GM19238 (cell line): ENCODE measurements at regions not wholly inside any gene's neighbourhood (a gene's known extent, or its start where the extent isn't known, plus 50 kb on each side); places are given as distances from the start of the nearest gene placed in this dataset.
"Not testable (repeated sequence)": the region's sequence is repeated elsewhere in the genome, so short reads cannot be mapped to it uniquely, and the experiment has no call there.

Experiments
- DNase-seq: peaks from one replicate; pipeline ENCODE4 v3.0.0; 2011; ENCODE audit warnings: low spot score; ENCODE audit not compliant: insufficient read length

DNA sequence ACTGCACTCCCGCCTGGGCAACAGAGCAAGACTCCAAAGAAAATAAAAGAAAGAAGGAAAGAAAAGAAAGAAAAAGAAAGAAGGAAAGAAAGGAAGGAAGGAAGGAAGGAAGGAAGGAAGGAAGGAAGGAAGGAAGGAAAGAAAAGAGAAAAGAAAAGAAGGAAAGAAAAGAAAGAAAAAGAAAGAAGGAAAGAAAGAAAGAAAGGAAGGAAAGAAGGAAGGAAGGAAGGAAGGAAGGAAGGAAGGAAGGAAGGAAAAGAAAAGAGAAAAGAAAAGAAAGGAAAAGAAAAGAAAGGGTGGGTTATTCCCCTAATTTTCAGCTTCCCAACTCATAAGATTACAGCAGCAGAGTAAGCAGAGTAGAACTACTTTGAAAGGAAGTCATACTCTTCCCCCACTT lies 64.4 kb downstream of the TMEM200C start:
- DNase-seq: not testable (repeated sequence)

DNA sequence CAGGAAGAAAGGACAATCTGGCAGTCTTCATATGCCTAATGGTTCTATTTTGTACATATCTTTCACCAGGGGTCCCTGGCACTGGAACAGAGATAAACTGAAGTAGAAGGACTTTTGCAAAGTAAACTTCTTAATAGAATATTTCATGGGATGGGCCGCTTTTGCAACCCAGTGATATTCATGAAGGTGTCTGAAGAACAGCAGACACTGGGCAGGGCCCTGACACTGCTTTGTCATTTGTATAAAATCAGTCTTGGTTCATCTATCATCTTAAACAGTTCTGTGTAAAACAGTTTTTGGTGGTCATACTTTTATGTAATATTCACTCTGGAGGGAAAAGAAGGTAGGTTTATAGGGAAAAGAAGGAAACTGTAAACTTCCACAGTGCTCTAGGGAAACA lies 66.4 kb downstream of the TMEM200C start:
- DNase-seq: no peak

DNA sequence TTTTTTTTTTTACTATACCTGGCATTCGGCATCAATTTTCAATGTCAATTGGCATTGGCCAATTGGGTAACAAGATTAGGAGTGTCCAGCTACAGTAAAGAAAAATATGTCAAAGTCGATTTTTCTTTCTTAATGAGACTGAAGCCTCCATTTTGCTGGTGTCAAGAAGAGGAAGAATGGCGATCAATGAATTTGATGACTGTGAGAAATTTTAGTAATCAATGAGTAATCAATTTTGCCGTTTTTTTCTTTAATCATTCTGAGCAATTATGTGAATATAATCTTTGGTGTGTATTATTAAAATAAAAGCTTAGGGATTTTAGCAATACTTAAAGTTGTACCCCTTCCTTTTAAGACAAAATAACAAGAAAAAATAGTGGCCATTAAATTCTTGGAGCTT lies 69.7 kb downstream of the TMEM200C start:
- no peak for DNase-seq

DNA sequence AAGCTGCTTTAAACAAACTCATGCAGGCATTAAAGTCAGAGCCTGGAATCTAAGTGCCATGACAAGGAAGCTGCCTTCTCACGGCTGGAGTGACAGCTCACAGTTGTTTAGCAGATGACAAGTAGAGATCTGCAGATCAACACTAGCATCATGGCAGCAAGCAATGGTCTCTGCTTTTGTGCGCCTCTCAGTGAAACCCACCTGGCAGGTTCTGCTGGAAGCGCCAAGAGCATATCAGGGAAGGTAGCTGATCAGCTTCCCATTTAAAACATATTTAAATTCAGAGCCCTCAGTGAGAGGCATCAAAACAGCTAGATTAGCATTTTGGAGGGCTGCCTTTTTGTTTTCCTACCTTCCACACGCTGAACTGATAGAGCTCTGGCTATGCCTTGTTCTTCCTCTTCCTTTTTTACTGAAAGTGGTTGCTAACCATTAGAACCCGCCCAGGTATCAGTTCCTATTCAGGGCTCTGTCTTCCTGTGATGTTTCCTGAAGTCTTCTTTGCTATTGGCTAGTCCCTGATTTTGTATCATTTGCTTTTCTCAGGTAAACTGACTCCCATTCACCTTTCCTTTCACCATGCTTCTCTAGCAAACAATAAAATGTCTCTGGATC lies 70.8 kb downstream of the TMEM200C start:
- DNase-seq: no peak

DNA sequence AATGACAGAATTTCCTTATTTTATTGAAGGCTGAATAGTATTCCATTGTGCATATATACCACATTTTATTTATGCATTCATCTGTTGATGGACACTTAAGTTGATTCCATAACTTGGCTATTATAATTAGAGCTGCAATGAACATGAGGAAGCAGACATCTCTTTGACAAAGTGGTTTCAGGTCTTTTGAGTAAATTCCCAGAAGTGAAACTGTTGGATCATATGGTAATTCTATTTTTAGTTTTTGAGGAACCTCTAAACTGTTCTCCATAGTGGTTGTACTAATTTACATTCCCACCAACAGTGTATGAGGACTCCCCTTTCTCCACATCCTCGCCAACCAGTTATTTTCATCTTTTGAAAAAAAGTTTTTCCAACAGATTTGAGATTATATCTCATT lies 77.5 kb downstream of the TMEM200C start:
- no peak for DNase-seq

DNA sequence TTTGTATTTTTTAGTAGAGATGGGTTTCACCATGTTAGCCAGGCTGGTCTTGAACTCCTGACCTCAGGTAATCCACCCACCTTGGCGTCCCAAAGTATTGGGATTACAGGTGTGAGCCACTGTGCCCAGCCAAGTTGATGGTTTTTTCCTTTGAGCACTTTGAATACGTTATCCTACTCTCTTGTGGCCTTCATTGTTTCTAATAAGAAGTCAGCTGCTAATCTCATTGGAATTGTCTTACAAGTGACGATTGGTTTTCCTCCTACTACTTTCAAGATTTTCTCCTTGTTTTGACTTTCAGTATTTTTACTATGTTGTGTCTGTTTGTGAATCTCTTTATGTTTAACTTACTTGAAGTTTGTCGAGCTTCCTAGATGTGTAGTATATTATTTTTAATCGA lies 88.5 kb downstream of the TMEM200C start:
- no peak for DNase-seq

DNA sequence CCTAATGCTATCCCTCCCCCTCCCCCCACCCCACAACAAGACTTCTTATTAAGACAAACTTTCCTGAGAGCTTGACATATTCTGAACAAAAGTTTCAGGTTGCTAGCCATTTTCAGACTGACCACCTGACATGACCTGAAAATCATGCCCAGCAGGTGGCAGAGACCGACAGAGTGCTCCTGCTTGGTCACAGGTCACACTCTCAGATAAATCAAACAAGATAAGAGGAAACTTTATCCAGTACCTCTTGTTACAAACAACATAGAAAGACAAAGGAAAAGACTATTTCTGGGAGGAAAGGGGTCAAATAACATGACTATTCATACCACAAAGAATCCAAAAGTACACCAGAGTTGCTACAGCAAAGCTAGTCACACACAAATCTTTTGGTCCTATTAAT lies 107.4 kb downstream of the TMEM200C start:
- DNase-seq: no peak

DNA sequence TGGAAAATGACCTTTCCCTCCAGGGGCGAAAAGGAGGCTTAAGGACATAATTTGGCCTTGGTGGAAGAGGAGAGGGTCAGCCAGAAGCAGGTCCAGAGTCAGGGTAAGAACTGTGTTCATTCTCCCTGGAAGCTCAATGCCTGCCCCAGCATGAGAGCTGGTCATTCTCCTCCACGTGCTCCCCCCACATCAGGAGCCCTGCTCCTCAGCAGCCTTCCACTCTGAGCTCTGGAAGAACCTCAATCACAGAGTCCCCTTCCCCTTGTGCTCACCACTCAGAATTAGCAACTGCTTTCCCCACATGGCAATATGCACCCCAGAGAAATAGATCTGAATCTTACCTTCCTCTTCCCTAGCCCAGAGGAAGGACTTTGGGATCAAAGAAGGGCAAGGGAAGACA lies 115.4 kb downstream of the TMEM200C start:
- no peak for DNase-seq

DNA sequence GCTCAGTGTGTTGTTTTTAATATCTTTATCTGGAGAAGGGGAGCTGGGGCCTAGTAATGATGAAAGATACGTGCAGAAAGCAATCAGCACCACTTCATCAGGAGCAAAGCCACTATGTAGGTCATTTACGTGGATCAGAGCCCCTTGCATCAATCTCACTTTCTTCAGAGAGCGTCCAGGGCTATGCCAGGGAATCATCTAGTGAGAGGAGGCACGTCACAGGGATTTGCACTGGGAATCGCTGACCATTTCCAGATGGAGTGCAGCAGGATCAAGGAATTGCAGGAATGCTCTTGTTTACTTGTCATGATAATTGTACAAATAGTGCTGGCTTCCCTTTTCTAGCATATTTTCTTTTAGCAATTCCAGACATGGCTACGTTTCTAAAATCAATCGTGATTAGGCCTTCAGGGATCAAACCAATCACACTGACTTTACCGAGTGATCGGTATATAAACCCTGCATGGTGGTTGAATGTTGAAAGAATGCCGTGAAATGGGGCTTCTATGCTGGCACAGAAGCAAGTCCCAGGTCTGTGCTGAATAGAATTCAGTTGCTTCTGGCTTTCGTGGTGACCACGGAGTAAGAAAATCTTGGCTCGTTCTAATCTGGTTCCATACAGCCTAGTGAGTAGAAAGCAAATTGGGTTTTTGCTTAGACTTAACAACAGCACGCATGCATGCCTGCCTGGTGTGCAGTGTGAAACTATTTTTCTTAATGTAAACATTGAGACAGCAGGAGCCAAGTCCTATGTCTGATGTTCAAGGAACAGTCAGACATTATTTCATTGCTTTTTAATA lies 122.8 kb downstream of the TMEM200C start:
- DNase-seq: no peak

DNA sequence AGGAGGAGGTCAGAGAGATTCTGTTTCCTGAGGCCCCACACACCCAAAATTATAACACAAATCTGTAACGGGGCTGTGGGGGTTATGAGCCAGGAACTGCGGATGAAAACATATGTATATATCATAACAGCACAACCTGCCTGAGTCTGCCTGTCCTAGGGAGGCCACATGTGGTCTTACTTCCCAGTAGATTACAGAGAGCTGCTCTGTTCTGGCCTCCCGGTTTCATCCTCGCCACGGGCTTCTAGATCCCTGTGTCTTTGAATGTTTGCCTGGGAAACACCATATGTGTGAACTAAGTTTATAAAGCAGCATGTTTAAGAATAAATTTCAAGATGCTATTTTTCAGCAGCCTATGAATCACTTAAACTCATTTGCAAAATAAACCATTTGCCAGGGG lies 124.0 kb downstream of the TMEM200C start:
- no peak for DNase-seq

DNA sequence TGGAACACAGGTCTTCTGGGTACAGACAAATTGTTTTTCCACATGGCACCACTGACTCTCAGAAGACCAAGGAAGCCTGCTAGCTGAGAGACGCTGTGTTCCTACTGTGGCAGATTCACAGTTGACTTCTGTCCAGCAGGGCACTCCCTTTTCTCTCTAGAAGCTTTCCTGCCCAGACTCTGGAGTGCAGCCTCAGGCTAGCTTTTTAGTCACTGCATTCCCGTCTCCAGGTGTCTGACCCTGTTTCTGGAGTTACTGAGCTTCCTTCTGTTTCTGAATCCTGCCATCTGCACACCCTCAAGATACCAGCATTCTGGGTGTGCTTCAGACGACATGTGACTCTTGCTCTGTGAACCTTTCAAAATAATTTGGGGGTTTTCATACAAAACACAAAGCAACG lies 125.1 kb downstream of the TMEM200C start:
- DNase-seq: no peak

DNA sequence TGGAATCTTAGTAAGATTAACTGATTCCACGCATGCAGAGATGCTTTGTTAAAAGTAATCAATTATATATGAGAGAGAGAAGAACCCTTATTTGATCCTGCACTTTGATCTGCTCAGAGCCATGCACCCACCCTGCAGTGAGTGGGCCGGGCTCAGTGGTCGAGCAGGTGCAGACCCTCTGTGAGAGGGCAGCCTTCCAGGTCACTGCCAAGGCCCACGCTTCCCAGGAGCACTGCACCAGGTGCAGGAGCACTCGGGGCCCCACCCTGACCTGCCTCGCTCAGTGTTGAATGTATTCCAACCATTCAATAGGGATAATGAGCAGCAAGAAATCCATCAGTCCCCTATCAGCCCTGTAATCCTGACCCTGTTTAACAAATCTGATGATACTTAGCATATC lies 126.9 kb downstream of the TMEM200C start:
- no peak for DNase-seq

DNA sequence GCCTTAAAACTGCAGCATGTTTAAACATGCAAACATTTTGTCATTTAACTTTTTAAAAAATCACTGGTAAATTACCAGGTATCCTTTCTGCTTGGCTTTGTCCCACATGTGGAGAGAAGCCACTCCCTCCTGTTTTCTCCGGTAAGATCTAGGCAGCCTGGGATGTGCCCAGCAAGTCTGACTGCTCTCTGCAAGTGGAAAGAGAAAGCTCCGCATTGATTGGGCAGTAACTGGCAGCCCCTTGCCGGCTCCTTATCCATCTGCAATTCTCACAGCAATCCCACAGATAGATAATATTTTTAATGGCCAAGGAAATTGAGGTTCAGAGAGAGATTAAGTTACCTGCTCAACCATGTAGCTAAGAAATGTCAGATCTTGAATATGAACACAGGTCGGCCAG lies 136.1 kb downstream of the TMEM200C start:
- DNase-seq: no peak

DNA sequence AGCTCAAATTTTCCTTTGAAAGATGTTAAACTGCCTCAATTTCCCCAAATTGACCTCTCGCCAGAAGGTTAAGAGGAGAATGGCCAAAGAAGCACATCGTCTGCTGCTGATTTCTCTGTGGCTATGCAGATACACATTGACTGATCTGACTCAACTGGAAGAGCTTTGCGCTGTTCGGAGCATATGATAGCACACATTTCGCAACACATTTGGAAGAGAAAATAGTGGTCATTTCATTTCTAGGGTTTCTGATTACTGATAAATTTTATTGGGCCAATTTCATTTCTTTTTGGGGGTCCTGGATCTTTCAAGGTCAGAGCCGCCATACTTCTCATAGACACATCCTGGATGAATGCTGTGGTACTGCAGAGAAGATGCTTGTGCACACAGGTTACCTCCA lies 138.5 kb downstream of the TMEM200C start:
- no peak for DNase-seq

DNA sequence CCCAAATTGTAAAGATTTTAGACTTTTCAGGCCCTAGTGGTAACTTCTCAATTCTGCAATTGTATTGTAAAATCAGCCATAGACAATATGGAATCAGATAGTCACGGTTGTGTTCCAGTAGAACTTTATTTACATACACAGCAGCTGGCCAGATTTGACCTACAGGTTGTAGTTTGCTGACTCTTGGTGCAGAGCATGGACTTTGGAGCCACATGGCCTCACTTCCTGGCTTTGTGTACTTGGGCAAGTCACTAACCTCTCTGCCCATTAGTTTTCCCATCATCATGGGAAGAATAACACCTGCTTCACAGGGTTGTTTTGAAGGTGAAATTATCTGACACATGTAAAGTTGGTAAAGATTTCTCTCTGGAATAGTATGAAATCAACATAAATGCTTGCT lies 147.6 kb downstream of the TMEM200C start:
- DNase-seq: no peak

DNA sequence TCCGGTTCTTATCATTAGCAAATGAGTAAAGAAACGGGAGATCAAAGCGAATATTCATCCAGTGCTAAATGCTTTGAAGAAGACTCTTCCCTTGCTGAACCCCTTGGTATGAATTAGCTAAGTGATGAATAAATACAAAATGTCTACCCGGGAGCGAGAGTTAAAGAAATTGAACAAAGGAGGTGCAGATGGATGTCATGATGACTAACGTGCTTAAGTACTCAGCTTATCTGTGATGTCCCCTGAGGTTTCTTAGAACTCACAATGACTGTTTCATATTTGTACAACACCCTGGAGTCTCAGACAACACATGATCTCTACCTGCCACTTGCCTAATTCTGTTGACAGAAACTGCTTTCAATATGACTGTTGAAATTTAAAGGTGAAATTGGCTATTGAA lies 148.5 kb downstream of the TMEM200C start:
- no peak for DNase-seq

DNA sequence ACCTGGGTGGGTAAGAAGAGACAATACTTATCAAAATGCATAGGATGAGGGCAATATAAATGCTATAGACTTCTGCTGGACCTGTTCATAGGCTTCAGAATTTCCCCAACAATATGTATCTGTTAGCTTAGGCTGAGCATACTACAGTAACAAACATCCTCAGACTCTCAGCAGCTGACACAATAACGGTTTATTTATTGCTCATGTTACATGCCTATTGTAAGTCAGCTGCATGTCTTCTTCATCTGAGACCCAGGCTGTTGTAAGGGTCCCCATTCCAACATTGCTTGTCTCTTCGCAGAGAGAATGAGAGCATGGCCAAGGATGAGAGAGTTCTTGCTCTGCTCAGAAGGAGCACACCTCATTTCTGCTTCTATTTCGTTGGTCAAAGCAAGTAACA lies 150.7 kb downstream of the TMEM200C start:
- DNase-seq: no peak

DNA sequence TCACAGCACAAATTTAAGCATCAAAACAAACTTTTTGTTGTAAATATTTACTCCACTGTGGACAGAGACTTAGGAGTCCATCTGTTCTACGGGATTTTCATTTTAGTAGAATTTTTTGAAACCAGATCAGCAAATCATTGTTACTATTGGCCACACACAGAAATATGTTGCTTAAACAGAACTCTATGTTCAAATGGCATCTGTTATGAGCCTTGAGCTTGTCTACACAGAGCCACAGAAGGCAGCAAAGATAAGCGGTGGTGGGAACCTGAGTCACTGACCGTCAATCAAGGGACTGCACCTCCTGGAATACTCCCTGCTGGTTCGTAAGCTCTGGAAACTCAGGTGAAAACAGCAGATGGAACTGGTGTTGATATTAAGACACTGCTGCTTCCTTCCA lies 156.8 kb downstream of the TMEM200C start:
- no peak for DNase-seq

DNA sequence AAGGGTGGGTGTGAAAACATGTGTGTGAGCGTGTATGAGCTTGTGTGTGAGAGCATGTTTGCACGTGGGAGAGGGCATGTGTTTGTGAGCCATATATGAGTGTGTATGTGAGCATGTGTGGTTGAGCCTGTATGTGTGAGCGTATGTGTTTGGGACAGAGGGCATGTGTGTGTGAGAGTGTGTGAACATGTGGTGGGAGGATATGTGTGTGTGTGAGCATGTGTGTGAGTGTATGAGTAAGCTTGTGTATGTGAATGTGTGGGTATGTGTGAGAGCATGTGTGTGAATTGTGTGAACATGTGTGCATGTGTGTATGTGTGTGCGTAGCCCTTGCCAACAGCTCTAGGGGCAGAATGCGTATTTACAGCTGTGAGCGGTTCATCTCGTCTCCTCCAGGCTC lies 163.0 kb downstream of the TMEM200C start:
- no peak for DNase-seq

DNA sequence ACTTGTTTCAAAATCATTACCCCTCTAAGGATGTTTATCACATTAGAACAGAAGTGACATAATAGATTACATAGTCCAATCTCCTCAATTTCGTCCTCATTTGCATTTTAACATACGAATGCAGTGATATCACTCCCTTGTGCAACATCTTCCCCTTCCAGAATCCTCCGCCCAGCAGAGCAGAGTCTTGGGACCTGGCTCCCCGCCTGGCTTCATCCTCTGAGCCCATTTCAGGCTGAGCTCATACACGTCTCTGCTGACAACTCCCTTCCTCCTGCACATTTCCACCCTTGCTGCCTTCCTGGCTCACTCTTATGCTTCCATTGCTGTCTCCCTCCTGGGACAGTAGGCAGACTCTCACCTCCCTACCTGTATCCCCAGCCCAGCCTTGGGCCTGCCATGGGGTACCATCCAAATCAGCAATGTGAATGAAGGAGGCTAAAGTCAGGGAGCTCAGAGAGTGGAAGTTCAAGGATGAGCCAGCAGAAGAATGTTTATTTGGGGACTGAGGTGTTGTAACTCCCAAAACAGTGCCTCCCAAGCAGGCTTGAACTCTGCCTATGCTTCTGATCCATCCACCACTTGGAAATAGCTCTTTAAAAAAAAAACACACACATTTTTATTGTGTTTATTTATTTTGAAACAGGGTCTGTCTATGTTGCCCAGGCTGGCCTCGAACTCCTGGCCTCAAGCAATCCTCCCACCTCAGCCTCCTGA lies 165.2 kb downstream of the TMEM200C start:
- DNase-seq: no peak

DNA sequence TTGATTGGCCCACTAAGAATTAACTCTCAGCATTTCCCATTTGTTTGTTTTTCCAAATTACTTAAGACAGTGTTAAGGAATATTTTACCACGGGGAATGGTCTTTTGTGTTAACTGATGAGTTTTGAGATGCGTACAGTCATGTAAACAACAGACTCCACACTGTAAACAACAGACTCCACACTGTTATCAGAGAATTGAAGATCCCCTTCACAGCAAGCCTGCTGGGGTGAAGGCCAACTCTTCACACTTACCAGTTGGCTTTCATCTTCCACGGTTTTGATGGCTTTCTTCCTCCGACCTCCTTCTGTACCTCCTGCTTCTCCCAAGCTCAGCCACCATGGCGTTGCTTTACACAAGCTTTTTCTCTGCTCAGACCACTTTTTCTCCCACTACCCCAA lies 166.8 kb downstream of the TMEM200C start:
- no peak for DNase-seq

DNA sequence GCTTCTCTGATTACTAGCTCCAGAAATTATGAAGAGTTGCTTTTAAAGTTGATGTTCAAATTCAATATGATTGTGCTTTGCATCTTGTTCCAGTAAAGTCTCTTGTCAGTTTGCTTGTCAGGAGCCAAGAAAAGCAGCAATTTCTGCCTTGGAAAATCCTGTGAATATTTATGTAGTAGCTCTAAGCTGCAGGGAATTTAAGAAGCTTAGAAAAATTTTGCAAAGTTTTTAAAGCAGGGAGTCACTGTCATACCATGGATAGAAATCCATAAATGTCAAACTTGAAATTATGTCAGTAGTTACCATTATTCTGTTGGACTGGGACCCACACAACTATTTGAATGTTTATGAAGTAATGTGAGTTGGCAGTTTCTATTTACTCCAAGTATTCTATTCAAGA lies 169.3 kb downstream of the TMEM200C start:
- no peak for DNase-seq

DNA sequence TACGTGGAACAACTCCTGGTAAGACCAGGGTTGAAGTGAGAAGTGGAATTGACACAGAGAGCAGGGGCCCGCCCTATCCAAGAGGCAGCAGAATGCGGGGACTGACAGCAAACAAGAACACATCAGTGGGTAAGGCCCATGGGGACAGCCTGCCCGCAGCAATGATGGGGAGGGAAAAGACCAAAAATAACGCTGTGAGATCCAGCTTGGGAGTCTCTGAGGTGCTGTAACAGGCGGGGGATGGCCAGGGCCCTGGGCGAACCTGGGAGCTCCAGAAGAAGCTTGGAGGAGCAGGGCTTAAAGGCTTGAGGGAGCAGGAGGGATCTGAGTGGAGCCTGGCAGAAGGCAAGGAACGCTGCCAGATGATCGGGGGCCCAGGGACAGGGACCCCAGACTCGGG lies 173.4 kb downstream of the TMEM200C start:
- no peak for DNase-seq
